GM10266 (cell line): ENCODE measurements at regions not wholly inside any gene's neighbourhood (a gene's known extent, or its start where the extent isn't known, plus 50 kb on each side); places are given as distances from the start of the nearest gene placed in this dataset.

Experiments used
- DNase-seq: peaks from one replicate; pipeline ENCODE4 v3.0.0; 2012; ENCODE audit errors: extremely low spot score
- TF ChIP-seq, protein P1 (sequence below): IDR thresholded peaks from 2 replicates; pipeline ENCODE4 v1.5.1; 2012; ENCODE audit warnings: mild to moderate bottlenecking, low read depth; ENCODE audit not compliant: control insufficient read depth, insufficient read depth; ENCODE audit errors: missing control alignments

DNA sequence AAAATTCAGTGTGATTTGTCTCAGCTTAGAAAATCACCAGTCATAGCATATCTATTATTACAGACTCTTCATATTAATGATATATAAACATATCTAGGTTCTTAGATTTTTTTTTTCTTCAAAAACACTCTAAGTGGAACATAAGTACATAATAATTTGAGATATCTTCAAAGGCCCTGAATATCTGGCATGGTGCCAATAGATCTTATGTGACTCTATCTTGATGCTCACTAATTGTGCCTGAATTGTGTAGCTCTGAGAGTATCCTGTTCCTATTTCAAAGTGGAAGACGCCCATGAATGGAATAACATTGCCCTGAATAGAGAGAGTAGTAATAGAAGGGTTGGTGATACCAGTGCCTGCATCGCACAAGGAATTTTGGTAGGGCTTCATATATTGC, 1312.7 kb upstream of the USP15 start:
- no peak for DNase-seq
- TF ChIP-seq, protein P1, sequence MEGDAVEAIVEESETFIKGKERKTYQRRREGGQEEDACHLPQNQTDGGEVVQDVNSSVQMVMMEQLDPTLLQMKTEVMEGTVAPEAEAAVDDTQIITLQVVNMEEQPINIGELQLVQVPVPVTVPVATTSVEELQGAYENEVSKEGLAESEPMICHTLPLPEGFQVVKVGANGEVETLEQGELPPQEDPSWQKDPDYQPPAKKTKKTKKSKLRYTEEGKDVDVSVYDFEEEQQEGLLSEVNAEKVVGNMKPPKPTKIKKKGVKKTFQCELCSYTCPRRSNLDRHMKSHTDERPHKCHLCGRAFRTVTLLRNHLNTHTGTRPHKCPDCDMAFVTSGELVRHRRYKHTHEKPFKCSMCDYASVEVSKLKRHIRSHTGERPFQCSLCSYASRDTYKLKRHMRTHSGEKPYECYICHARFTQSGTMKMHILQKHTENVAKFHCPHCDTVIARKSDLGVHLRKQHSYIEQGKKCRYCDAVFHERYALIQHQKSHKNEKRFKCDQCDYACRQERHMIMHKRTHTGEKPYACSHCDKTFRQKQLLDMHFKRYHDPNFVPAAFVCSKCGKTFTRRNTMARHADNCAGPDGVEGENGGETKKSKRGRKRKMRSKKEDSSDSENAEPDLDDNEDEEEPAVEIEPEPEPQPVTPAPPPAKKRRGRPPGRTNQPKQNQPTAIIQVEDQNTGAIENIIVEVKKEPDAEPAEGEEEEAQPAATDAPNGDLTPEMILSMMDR: no peak

DNA sequence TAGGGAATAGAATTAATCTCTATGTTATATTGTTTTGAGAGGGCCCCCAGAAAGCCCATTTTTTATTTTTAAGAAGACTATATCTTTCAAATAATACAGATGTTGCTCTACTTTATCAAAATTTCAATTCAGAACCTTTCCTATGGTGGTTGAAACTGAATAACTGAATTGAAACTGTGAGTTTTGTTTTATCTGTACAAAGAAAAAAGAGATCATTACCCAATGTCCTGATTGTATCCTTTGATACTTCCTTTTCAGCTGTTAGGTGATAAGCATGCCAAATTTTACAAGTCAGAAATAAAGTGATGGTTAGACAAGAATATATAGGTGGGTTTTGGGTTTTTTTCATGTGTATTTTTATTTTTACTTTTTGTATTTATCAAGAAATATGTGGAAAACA, 1293.1 kb upstream of the USP15 start:
- no peak for DNase-seq
- TF ChIP-seq, protein P1: no peak

DNA sequence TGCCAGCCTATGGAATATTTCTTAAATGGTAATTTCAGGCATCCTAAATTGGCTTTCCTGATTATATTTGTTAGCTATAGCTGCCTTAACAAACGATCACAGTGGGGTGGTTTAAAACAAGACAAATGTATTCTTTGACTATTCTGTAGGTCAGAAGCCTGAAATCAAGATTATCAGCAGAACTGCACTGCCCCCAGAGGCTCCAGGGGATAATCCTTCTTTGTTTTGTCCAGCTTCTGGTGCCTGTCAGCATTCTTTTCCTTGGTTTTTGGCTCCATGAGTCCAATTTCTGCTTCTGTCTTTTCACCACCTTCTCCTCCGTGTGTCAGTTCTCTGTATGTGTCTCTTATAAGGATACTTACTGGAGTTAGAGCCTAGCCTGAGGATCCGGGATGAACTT, 1282.2 kb upstream of the USP15 start:
- TF ChIP-seq, protein P1: no peak
- no peak for DNase-seq

DNA sequence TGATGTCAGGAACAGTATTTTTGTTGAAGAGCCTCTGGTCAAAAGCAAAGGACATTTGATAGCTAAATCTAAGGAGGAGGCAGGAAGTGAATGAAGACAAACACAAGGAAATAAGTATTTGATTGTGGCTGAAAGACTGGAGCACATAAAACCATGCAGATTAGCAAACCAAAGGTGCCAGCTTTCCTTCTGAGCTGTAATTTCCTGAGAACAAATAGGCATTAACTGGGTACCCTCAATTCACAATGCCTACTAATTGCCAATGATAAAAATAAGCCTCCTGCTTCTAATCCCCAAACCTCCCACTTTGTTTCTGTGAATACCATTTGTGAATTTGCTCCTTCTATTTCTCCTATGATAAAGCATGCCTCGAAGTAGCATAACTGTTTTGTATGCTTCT, 1279.6 kb upstream of the USP15 start:
- TF ChIP-seq, protein P1: no peak
- DNase-seq: no peak

DNA sequence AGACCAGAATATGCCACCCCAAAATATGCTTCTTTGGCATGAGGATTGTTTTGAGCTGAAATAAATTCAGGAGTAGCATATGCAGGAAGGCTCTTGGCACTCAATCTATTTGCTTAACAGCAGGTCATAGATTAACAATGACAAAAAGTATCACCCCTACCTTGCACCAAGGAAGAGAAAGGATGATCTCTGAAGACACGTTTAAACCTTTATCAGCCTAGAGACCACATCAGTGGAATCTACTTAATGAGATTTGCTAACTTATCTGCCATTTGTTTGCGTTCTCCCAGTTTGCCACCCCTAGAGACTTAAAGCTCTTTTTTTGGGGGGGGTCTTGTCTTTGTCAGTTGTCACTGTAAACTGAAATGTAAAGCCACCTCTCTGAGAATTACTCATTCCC, 1278.7 kb upstream of the USP15 start:
- TF ChIP-seq, protein P1: no peak
- no peak for DNase-seq

DNA sequence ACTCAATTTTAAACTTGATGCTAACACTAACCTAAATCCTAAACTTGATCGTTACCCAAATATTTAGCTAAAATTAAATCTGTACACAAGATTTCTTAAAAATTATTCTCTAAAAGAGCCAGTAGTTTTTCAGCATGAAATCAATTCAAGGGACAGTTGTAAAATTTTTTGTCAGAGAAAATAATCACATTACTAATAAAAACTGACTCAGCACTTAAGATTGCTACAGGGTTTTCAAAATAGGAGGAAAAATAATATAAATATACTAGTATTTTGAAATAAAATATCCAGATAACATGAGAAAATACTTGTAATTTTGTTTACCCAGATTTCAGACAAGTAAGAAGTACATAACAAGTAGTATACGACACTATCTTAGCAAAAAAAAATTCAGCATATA, 1268.1 kb upstream of the USP15 start:
- no peak for DNase-seq
- TF ChIP-seq, protein P1: no peak

DNA sequence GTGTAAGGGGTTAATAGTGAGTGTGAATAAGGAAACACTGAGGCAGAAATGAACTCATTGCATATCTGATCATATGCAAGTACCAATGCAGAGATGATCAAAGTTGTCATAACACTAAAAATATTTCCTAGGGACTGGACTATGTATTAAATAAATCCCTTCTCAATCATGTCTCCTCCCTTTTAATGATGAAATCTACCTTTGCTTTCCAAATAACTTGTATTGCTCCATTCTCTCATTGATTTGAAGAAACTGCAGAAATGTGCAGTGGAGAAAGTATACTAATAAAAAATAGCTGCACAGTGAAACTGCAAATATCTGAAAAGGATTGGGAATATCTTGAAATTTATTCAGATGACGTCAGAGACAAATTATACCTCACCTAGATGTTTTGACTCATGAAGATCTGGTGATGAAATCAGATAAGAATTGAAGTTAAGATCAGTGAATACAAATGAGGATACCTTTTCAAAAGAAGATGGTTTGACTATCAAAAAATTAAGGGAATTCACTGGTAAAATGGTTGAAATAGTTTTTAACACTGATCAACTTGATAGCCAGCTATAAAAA, 1264.9 kb upstream of the USP15 start:
- TF ChIP-seq, protein P1: no peak
- no peak for DNase-seq
